NCI-H526 (cell line): ENCODE measurements at regions not wholly inside any gene's neighbourhood (a gene's known extent, or its start where the extent isn't known, plus 50 kb on each side); places are given as distances from the start of the nearest gene placed in this dataset.

ENCODE experiments used
- DNase-seq, 2 experiments: peaks; one replicate each; lab custom pipeline; 2025; lab: John Stamatoyannopoulos, UW

GRCh38 chr12:13841358-13841757, 140.0 kb downstream of the GRIN2B start:
- no peak for DNase-seq

- DNase-seq = no peak
These were observed 141.8 kb downstream of the GRIN2B start for GRCh38 chr12:13839365-13840336.

- no peak for DNase-seq
These were observed 145.3 kb downstream of the GRIN2B start for GRCh38 chr12:13836099-13836498.

GRCh38 chr12:13835652-13836051, 145.8 kb downstream of the GRIN2B start:
- no peak for DNase-seq

- DNase-seq = no peak
These were observed 147.2 kb downstream of the GRIN2B start for GRCh38 chr12:13834241-13834640.

GRCh38 chr12:13817131-13817530, 164.3 kb downstream of the GRIN2B start:
- no peak for DNase-seq

- DNase-seq = no peak
These were observed 165.0 kb downstream of the GRIN2B start for GRCh38 chr12:13816394-13816793.

- no peak for DNase-seq
These were observed 169.2 kb downstream of the GRIN2B start for GRCh38 chr12:13812168-13812567.

GRCh38 chr12:13811061-13811460, 170.3 kb downstream of the GRIN2B start:
- no peak for DNase-seq

GRCh38 chr12:13805041-13805440, 176.4 kb downstream of the GRIN2B start:
- no peak for DNase-seq

- no peak for DNase-seq
These were observed 179.9 kb downstream of the GRIN2B start for GRCh38 chr12:13801543-13801942.

- DNase-seq = no peak
These were observed 181.8 kb downstream of the GRIN2B start for GRCh38 chr12:13799574-13799973.

GRCh38 chr12:13798162-13798561, 183.2 kb downstream of the GRIN2B start:
- DNase-seq = no peak

GRCh38 chr12:13794706-13795105, 186.7 kb downstream of the GRIN2B start:
- DNase-seq = no peak

- DNase-seq = no peak
These were observed 191.1 kb downstream of the GRIN2B start for GRCh38 chr12:13790317-13790716.

- no peak for DNase-seq
These were observed 192.8 kb downstream of the GRIN2B start for GRCh38 chr12:13788626-13789025.

GRCh38 chr12:13786646-13787045, 194.8 kb downstream of the GRIN2B start:
- DNase-seq = no peak

- no peak for DNase-seq
These were observed 196.9 kb downstream of the GRIN2B start for GRCh38 chr12:13784504-13784903.

- DNase-seq = no peak
These were observed 200.9 kb downstream of the GRIN2B start for GRCh38 chr12:13780453-13780852.

- no peak for DNase-seq
These were observed 204.0 kb downstream of the GRIN2B start for GRCh38 chr12:13777374-13777773.

- no peak for DNase-seq
These were observed 209.1 kb downstream of the GRIN2B start for GRCh38 chr12:13772264-13772663.

- no peak for DNase-seq
These were observed 210.8 kb downstream of the GRIN2B start for GRCh38 chr12:13770576-13770975.

- no peak for DNase-seq
These were observed 211.4 kb downstream of the GRIN2B start for GRCh38 chr12:13769966-13770365.

GRCh38 chr12:13769273-13769672, 212.1 kb downstream of the GRIN2B start:
- no peak for DNase-seq
